ENCODE measurements at regions not wholly inside any gene's neighbourhood (a gene's known extent, or its start where the extent isn't known, plus 50 kb on each side); places are given as distances from the start of the nearest gene placed in this dataset.
"Not testable (repeated sequence)": the region's sequence is repeated elsewhere in the genome, so short reads cannot be mapped to it uniquely, and the experiment has no call there.

DNA sequence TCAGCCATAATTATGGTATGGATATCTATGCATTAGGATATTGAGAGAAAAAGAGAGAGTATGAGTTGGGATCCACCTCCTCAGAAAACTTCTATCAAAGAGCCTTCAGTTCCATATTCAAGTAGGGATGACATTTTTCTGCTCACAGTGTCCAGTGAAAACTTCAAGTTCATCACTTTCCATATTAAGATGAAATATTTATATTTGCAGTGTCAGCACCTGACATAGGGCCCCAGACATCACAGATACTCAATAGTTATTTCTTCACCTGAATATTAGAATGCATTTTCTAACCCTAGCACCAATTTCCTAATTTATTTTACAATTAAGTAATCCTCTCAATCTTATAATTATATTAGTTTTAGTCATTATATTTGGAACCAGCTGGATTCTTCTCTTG is 318.0 kb upstream of the MGAT4C start:
- no peaks in the 10 kb centered on the region for H3K27me3 Mint-ChIP-seq (ENCODE audit: unreplicated experiment)
- no peaks in the 10 kb centered on the region for H3K4me1 Mint-ChIP-seq (ENCODE audit: low read depth, unreplicated experiment)
- intact Hi-C loops (cut with micrococcal nuclease; ENCODE audit: unreplicated experiment), result no loop called here
- BruUV-seq (replicated peaks), result no TSS peak
- no peak overlapping the region for H3K27ac Mint-ChIP-seq (ENCODE audit: unreplicated experiment)
- TF ChIP-seq, protein P1, sequence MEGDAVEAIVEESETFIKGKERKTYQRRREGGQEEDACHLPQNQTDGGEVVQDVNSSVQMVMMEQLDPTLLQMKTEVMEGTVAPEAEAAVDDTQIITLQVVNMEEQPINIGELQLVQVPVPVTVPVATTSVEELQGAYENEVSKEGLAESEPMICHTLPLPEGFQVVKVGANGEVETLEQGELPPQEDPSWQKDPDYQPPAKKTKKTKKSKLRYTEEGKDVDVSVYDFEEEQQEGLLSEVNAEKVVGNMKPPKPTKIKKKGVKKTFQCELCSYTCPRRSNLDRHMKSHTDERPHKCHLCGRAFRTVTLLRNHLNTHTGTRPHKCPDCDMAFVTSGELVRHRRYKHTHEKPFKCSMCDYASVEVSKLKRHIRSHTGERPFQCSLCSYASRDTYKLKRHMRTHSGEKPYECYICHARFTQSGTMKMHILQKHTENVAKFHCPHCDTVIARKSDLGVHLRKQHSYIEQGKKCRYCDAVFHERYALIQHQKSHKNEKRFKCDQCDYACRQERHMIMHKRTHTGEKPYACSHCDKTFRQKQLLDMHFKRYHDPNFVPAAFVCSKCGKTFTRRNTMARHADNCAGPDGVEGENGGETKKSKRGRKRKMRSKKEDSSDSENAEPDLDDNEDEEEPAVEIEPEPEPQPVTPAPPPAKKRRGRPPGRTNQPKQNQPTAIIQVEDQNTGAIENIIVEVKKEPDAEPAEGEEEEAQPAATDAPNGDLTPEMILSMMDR (IDR thresholded peaks at IDR 0.05; ENCODE audit: unreplicated experiment), result no peak
- no peak overlapping the region for H3K4me3 Mint-ChIP-seq (ENCODE audit: low read depth, unreplicated experiment)
- DNase-seq, result no peak
- CTCF ChIA-PET, result no interaction called here
- H3K9me3 Mint-ChIP-seq (ENCODE audit: low read depth, unreplicated experiment), result peaks cover 1% of the 10 kb centered on the region
- no peaks in the 10 kb centered on the region for H3K36me3 Mint-ChIP-seq (ENCODE audit: insufficient read depth, unreplicated experiment)

GRCh38 chr12:86572455-86572854 is 316.3 kb upstream of the MGAT4C start:
- H3K27ac Mint-ChIP-seq (ENCODE audit: unreplicated experiment), result no peak overlapping the region
- H3K36me3 Mint-ChIP-seq (ENCODE audit: insufficient read depth, unreplicated experiment), result no peaks in the 10 kb centered on the region
- H3K9me3 Mint-ChIP-seq (ENCODE audit: low read depth, unreplicated experiment), result peaks cover 4% of the 10 kb centered on the region
- intact Hi-C loops (cut with micrococcal nuclease; ENCODE audit: unreplicated experiment), result no loop called here
- TF ChIP-seq, protein P1 (IDR thresholded peaks at IDR 0.05; ENCODE audit: unreplicated experiment), result no peak
- H3K4me1 Mint-ChIP-seq (ENCODE audit: low read depth, unreplicated experiment), result no peaks in the 10 kb centered on the region
- CTCF ChIA-PET, result no interaction called here
- DNase-seq, result no peak
- no TSS peak for BruUV-seq (replicated peaks)
- no peak overlapping the region for H3K4me3 Mint-ChIP-seq (ENCODE audit: low read depth, unreplicated experiment)
- H3K27me3 Mint-ChIP-seq (ENCODE audit: unreplicated experiment), result no peaks in the 10 kb centered on the region

GRCh38 chr12:86565038-86565437 is 308.8 kb upstream of the MGAT4C start:
- Mint-ChIP-seq H3K9me3 (ENCODE audit: low read depth, unreplicated experiment) (peaks cover 11% of the 10 kb centered on the region), H3K36me3 (ENCODE audit: insufficient read depth, unreplicated experiment) (no peaks in the 10 kb centered on the region), H3K27ac (ENCODE audit: unreplicated experiment) (no peak overlapping the region), H3K4me1 (ENCODE audit: low read depth, unreplicated experiment) (no peaks in the 10 kb centered on the region), H3K27me3 (ENCODE audit: unreplicated experiment) (no peaks in the 10 kb centered on the region), H3K4me3 (ENCODE audit: low read depth, unreplicated experiment) (no peak overlapping the region)
- DNase-seq, result no peak
- TF ChIP-seq, protein P1 (IDR thresholded peaks at IDR 0.05; ENCODE audit: unreplicated experiment), result no peak
- CTCF ChIA-PET, result no interaction called here
- BruUV-seq (replicated peaks), result no TSS peak
- intact Hi-C loops (cut with micrococcal nuclease; ENCODE audit: unreplicated experiment), result no loop called here

- H3K36me3 Mint-ChIP-seq (ENCODE audit: insufficient read depth, unreplicated experiment); H3K4me3 Mint-ChIP-seq (ENCODE audit: low read depth, unreplicated experiment); H3K27ac Mint-ChIP-seq (ENCODE audit: unreplicated experiment); H3K27me3 Mint-ChIP-seq (ENCODE audit: unreplicated experiment); intact Hi-C loops (cut with micrococcal nuclease; ENCODE audit: unreplicated experiment); BruUV-seq (replicated peaks); H3K4me1 Mint-ChIP-seq (ENCODE audit: low read depth, unreplicated experiment); DNase-seq; H3K9me3 Mint-ChIP-seq (ENCODE audit: low read depth, unreplicated experiment); CTCF ChIA-PET: not testable (repeated sequence)
Observed at GRCh38 chr12:86555491-86555890, 299.3 kb upstream of the MGAT4C start.

GRCh38 chr12:86551146-86551571 is 295.0 kb upstream of the MGAT4C start:
- intact Hi-C loops (cut with micrococcal nuclease; ENCODE audit: unreplicated experiment), result no loop called here
- CTCF ChIA-PET, result no interaction called here
- Mint-ChIP-seq H3K36me3 (ENCODE audit: insufficient read depth, unreplicated experiment) (no peaks in the 10 kb centered on the region), H3K4me1 (ENCODE audit: low read depth, unreplicated experiment) (no peaks in the 10 kb centered on the region), H3K4me3 (ENCODE audit: low read depth, unreplicated experiment) (no peak overlapping the region), H3K9me3 (ENCODE audit: low read depth, unreplicated experiment) (no peaks in the 10 kb centered on the region), H3K27ac (ENCODE audit: unreplicated experiment) (no peak overlapping the region), H3K27me3 (ENCODE audit: unreplicated experiment) (no peaks in the 10 kb centered on the region)
- TF ChIP-seq, protein P1 (IDR thresholded peaks at IDR 0.05; ENCODE audit: unreplicated experiment), result no peak
- no TSS peak for BruUV-seq (replicated peaks)
- DNase-seq, result no peak
